H1 (cell line): ENCODE measurements at regions not wholly inside any gene's neighbourhood (a gene's known extent, or its start where the extent isn't known, plus 50 kb on each side); places are given as distances from the start of the nearest gene placed in this dataset.

Experiments used
- ASH2L ChIP-seq: fragments of 200-600, 300-600 bp; sonication (generic); IDR thresholded peaks from one replicate; pipeline ENCODE4 v1.7.1; 2017; ENCODE audit warnings: low read length
- CEBPB ChIP-seq: IDR thresholded peaks from 2 replicates; pipeline ENCODE4 v1.6.1; 2012; ENCODE audit warnings: low read depth, low read length
- EZH2 ChIP-seq: fragments of 200-600 bp; sonication (generic); IDR thresholded peaks from 2 replicates; pipeline ENCODE4 v1.7.1; 2012; ENCODE audit warnings: low read depth, mild to moderate bottlenecking, moderate library complexity, low read length, inconsistent platforms; ENCODE audit not compliant: severe bottlenecking
- GABPA ChIP-seq: IDR thresholded peaks from 2 replicates; pipeline ENCODE4 v1.6.1; 2011; ENCODE audit warnings: mild to moderate bottlenecking, low read length, moderate library complexity, borderline replicate concordance; ENCODE audit not compliant: insufficient read depth
- KDM1A ChIP-seq: fragments of 200-600, 300-600 bp; sonication (generic); IDR thresholded peaks from 2 replicates; pipeline ENCODE4 v1.7.1; 2016; ENCODE audit warnings: mild to moderate bottlenecking, low read length, borderline replicate concordance
- POLR2A ChIP-seq, 2 experiments: IDR thresholded peaks; 1 replicate in 1 of 2; 2 replicates in 1 of 2; pipeline ENCODE4 v1.6.1; 2011; ENCODE audit warnings: low read depth in 2 of 2, low read length in 2 of 2, mild to moderate bottlenecking in 2 of 2; ENCODE audit errors: control extremely low read depth in 1 of 2
- YY1 ChIP-seq: IDR thresholded peaks from 2 replicates; pipeline ENCODE4 v1.6.1; 2011; ENCODE audit warnings: low read depth, mild to moderate bottlenecking, low read length
- TF ChIP-seq, protein P1 (sequence below), 3 experiments: IDR thresholded peaks; 1 replicate in 2 of 3; 2 replicates in 1 of 3; pipeline versions ENCODE4 v1.5.1 to v1.6.1; 2011; ENCODE audit warnings: low read length in 3 of 3, mild to moderate bottlenecking in 3 of 3, inconsistent platforms in 2 of 3, low read depth in 1 of 3, moderate library complexity in 1 of 3; ENCODE audit not compliant: insufficient read depth in 1 of 3; ENCODE audit errors: control extremely low read depth in 1 of 3
- TF ChIP-seq, protein P2 (sequence below): fragments of 300-600 bp; sonication (generic); IDR thresholded peaks from 2 replicates; pipeline ENCODE4 v1.7.1; 2012; ENCODE audit warnings: low read length, moderate library complexity, mild to moderate bottlenecking, inconsistent platforms; ENCODE audit not compliant: insufficient replicate concordance

- TF ChIP-seq POLR2A (IDR thresholded peaks at IDR 0.05; ENCODE audit: control extremely low read depth in 1 of 2, low read depth in 2 of 2, low read length in 2 of 2) (no peak), ASH2L (no peak), GABPA (no peak), CEBPB (no peak), KDM1A (no peak), YY1 (no peak), EZH2 (no peak)
- TF ChIP-seq, protein P1, sequence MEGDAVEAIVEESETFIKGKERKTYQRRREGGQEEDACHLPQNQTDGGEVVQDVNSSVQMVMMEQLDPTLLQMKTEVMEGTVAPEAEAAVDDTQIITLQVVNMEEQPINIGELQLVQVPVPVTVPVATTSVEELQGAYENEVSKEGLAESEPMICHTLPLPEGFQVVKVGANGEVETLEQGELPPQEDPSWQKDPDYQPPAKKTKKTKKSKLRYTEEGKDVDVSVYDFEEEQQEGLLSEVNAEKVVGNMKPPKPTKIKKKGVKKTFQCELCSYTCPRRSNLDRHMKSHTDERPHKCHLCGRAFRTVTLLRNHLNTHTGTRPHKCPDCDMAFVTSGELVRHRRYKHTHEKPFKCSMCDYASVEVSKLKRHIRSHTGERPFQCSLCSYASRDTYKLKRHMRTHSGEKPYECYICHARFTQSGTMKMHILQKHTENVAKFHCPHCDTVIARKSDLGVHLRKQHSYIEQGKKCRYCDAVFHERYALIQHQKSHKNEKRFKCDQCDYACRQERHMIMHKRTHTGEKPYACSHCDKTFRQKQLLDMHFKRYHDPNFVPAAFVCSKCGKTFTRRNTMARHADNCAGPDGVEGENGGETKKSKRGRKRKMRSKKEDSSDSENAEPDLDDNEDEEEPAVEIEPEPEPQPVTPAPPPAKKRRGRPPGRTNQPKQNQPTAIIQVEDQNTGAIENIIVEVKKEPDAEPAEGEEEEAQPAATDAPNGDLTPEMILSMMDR (IDR thresholded peaks at IDR 0.05; ENCODE audit: control extremely low read depth in 1 of 3, insufficient read depth in 1 of 3, low read depth in 1 of 3, low read length in 3 of 3) = no peak
- TF ChIP-seq, protein P2, sequence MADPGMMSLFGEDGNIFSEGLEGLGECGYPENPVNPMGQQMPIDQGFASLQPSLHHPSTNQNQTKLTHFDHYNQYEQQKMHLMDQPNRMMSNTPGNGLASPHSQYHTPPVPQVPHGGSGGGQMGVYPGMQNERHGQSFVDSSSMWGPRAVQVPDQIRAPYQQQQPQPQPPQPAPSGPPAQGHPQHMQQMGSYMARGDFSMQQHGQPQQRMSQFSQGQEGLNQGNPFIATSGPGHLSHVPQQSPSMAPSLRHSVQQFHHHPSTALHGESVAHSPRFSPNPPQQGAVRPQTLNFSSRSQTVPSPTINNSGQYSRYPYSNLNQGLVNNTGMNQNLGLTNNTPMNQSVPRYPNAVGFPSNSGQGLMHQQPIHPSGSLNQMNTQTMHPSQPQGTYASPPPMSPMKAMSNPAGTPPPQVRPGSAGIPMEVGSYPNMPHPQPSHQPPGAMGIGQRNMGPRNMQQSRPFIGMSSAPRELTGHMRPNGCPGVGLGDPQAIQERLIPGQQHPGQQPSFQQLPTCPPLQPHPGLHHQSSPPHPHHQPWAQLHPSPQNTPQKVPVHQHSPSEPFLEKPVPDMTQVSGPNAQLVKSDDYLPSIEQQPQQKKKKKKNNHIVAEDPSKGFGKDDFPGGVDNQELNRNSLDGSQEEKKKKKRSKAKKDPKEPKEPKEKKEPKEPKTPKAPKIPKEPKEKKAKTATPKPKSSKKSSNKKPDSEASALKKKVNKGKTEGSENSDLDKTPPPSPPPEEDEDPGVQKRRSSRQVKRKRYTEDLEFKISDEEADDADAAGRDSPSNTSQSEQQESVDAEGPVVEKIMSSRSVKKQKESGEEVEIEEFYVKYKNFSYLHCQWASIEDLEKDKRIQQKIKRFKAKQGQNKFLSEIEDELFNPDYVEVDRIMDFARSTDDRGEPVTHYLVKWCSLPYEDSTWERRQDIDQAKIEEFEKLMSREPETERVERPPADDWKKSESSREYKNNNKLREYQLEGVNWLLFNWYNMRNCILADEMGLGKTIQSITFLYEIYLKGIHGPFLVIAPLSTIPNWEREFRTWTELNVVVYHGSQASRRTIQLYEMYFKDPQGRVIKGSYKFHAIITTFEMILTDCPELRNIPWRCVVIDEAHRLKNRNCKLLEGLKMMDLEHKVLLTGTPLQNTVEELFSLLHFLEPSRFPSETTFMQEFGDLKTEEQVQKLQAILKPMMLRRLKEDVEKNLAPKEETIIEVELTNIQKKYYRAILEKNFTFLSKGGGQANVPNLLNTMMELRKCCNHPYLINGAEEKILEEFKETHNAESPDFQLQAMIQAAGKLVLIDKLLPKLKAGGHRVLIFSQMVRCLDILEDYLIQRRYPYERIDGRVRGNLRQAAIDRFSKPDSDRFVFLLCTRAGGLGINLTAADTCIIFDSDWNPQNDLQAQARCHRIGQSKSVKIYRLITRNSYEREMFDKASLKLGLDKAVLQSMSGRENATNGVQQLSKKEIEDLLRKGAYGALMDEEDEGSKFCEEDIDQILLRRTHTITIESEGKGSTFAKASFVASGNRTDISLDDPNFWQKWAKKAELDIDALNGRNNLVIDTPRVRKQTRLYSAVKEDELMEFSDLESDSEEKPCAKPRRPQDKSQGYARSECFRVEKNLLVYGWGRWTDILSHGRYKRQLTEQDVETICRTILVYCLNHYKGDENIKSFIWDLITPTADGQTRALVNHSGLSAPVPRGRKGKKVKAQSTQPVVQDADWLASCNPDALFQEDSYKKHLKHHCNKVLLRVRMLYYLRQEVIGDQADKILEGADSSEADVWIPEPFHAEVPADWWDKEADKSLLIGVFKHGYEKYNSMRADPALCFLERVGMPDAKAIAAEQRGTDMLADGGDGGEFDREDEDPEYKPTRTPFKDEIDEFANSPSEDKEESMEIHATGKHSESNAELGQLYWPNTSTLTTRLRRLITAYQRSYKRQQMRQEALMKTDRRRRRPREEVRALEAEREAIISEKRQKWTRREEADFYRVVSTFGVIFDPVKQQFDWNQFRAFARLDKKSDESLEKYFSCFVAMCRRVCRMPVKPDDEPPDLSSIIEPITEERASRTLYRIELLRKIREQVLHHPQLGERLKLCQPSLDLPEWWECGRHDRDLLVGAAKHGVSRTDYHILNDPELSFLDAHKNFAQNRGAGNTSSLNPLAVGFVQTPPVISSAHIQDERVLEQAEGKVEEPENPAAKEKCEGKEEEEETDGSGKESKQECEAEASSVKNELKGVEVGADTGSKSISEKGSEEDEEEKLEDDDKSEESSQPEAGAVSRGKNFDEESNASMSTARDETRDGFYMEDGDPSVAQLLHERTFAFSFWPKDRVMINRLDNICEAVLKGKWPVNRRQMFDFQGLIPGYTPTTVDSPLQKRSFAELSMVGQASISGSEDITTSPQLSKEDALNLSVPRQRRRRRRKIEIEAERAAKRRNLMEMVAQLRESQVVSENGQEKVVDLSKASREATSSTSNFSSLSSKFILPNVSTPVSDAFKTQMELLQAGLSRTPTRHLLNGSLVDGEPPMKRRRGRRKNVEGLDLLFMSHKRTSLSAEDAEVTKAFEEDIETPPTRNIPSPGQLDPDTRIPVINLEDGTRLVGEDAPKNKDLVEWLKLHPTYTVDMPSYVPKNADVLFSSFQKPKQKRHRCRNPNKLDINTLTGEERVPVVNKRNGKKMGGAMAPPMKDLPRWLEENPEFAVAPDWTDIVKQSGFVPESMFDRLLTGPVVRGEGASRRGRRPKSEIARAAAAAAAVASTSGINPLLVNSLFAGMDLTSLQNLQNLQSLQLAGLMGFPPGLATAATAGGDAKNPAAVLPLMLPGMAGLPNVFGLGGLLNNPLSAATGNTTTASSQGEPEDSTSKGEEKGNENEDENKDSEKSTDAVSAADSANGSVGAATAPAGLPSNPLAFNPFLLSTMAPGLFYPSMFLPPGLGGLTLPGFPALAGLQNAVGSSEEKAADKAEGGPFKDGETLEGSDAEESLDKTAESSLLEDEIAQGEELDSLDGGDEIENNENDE = no peak
Observed at GRCh38 chr13:89375839-89376238, 1704.7 kb downstream of the SLITRK5 start.
